ENCODE measurements at regions not wholly inside any gene's neighbourhood (a gene's known extent, or its start where the extent isn't known, plus 50 kb on each side); places are given as distances from the start of the nearest gene placed in this dataset.

GRCh38 chr16:47885489-47885888 lies 270.3 kb downstream of the ABCC12 start:
- TF ChIP-seq EZH2 (IDR thresholded peaks at IDR 0.05; ENCODE audit: insufficient read depth, poor library complexity, severe bottlenecking): no peak
- no peak for TF ChIP-seq EZH2phosphoT487 (IDR thresholded peaks at IDR 0.05; ENCODE audit: insufficient read depth, low read depth)
